HG02852 (cell line): ENCODE measurements at regions not wholly inside any gene's neighbourhood (a gene's known extent, or its start where the extent isn't known, plus 50 kb on each side); places are given as distances from the start of the nearest gene placed in this dataset.
"Not testable (repeated sequence)": the region's sequence is repeated elsewhere in the genome, so short reads cannot be mapped to it uniquely, and the experiment has no call there.

ENCODE experiments used
- ATAC-seq: cut with Tn5 transposase; IDR thresholded peaks from one replicate; pipeline ENCODE4 v1.9.1; 2021; ENCODE audit warnings: mild to moderate bottlenecking, moderate library complexity; ENCODE audit not compliant: unreplicated experiment

DNA sequence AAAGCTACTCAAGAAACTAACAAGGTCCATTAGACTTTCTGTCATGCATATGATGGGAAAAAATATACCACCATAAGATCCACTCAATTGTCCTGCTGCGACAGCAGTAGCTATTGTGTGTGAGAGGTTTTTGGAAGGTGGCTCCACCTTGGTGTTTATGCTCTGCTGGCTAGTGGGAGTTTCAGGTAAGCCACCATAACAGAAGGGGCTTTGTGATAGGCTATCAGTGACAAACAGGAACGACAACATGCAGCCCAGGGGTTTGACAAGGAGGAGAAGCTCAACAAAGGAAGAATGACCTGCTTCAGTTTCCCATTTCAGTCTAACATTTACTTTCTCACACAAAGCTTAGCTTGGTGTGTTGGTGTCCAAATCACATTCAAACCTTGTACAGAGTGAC is 182.6 kb downstream of the ATOH1 start:
- no peak for ATAC-seq

DNA sequence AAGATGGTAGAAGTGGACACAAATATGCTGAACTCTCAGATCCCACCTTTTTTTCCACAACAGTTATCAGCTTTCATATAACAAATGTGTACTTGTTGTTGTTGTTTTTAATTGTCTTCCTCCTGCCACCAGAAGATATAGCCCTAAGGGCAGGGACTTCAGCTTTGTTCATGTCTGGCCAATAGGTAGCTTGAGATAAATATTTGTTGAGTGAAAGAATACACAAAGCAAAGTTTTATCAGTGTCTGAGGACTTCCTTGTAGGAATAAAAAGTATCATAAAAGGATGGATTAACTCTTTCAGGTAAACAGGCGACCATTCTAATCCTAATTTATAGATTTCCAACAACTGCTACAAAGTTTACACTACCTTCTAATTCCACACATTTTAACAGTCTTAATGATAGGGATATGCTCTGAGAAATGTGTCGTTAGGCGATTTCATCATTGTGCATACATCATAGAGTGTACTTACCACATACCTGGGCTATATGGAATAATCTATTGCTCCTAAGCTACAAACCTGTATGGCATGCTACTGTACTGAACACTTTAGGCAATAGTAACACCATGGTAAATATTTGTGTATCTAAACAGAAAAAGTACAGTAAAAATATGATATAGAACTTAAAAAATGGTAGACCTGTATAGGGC is 186.1 kb downstream of the ATOH1 start:
- no peak for ATAC-seq

DNA sequence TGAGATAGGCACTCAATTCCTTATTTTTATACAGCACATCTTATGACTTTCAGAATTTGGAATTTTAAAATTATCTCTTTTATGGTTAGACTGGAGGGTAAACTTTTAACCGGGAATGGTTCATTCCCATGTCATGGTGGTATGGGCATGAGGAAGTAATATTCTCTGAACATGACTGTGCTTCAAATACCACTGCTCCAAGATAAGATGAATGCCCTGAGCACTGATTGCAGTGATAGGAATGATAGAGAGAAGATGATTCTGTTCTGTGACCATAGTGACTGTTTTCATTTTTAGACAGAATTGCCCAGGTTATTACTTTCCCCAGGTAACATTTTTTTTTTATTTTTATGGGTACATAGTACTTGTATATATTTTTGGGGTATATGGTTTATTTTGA is 187.4 kb downstream of the ATOH1 start:
- no peak for ATAC-seq

DNA sequence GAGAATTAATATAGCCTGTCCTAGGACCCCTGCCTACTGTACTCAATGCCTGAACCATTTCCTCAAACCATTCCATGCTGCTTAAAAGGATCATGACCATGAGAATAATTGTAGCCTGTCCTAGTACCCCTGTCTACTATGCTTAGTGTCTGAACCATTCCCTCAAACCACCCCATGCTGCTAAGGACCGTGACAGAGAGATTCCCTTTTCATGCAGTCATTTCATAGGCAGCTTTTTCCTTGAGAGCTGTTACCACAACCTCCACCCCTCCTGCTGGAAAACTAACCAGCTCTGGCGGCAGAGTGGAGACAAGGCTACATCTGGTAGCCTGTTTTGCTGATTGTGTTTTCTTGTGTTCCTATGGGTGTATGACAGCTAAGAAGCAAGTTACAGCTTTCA is 174.9 kb upstream of the SMARCAD1 start:
- no peak for ATAC-seq

DNA sequence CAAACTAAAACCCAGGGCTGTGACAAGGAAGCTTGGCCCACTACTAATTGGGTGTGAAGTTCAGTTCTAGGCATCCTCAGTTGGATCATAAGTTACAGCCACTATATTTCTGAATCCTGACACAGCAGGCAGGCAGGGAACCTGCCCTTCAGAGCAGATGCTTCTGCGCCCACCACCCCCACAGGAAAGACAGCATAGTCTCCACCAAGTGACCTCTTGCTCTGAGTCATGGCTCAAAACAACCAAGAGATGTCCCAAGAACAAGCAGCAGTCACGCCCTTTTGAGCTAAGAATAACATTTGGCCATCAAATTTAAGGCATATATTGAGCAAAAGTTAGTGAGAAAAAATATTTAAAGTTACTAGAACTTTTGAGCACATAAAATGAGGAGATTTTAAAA is 170.7 kb upstream of the SMARCAD1 start:
- peak; percentile 92 for ATAC-seq

DNA sequence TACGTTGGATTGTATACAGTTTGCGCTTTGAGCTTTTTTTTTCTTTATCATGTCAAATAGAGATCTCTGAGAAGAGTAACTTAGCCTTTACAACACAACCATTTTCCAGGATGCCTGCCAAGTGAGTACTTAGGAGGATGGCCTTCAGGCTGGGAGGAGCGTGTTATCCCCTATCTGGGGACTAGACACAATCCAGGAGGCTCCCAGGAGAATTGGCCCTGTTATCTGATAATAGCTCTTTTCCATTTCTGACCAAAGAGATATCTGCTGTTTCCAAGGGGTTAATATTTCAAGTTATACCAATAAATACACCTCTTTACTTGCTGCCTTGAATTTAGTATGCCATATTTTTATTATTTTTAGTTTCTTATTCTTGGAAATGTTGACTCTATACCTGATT is 169.5 kb upstream of the SMARCAD1 start:
- no peak for ATAC-seq

DNA sequence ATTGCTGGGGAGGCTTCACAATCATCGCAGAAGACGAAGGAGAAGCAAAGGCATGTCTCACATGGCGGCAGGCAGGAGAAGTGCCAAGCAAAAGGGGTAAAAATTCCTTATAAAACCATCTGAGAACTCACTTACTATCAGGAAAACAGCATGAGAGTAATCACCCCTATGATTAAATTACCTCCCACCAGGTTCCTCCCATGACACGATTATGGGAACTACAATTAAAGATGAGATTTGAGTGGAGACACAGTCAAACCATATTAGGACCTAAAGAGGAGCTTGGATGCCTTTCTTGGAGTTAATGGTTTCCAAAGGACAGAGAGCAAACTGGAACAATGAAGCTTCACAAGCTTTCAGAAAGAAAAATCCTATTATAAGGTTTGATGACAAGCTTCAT is 168.4 kb upstream of the SMARCAD1 start:
- ATAC-seq = no peak

DNA sequence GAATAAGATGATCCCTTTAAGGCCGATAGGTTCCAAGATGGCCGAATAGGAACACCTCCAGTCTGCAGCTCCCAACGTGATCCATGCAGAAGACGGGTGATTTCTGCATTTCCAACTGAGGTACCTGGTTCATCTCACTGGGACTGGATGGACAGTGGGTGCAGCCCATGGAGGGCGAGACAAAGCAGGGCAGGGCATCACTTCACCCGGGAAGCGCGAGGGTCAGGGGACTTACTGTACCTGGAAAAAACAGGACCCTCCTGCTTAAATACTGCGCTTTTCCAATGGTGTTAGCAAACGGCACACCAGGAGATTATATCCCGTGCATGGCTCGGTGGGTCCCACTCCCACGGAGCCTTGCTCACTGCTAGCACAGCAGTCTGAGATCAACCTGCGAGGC is 163.2 kb upstream of the SMARCAD1 start:
- ATAC-seq = not testable (repeated sequence)

DNA sequence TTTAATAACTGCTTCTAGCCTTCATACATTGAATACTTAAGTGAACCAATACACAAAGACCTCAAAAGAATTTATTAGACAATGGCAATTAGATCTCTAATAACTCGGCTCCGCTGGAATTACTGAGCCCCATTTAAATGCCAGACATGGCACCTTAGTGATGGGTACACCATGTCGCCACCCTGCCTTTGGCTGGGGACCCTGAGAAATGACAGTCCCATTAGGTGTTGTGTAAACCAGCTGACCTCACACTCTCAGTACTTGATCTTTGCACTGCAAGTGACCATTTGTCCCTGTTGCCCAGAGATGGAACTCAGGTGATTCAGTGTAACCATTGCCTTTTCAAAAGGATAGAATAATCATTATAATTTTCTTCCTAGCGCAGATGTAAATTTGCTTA is 144.6 kb upstream of the SMARCAD1 start:
- ATAC-seq = no peak

DNA sequence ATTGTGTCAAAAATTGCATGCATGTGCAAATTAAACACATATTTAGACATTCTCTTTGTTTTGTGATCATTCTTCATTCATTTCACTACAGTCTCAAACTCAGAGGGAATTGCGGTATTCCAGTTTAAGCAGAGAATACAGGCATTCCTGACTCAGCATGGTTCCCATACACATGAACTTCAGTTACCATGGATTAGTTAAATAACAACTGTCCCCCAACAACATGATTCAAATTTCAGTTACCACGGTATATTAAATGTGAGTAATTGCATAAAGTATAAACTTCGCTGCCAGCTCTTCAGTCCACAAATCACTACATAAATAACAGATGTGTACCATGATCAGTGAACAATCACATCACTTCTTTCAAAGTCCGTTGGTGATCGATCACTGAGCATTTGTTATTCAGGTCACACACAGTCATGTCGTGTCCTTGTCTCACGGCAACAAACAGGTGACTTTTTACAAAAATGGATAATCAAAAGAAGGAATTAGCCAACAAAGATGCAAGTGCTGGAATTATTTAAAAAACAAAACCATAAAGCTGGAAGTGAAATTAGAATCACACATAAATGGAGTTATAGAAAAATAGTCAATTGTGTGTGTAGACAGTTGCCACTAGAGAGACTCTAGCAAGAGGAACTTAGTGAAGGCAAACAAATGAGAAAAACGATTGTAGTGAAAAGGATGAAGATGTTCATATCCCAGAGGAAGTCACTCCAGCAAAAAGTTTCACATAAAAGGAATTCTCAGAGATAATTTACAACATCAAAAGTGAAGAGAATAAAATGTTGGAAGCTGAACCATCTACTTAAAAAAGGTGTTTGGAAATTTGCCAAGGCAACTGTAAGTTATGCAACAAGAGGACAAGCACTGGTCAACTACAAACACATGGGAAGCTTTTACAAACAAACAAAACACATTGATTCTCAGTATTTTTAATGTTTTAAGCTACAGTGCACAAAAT is 138.6 kb upstream of the SMARCAD1 start:
- ATAC-seq = no peak

DNA sequence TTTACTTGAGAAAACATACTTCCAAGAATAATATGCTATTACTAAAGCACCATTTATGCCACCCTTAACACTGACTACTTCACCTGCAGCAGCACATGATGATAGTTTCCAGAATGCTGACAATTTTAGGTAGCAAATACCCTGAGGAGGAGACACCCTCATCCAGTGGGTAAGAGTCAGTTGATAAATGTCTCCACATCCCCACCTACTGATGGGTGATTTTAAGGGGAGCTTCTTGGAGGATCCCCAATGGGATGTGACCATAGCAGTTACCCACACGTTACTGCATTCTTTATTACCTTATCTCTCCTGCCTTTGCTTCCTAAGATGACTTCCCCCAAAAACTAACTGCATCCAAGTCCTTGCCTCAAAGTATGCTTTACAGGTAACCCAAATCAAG is 131.2 kb upstream of the SMARCAD1 start:
- peak; percentile 54 for ATAC-seq

DNA sequence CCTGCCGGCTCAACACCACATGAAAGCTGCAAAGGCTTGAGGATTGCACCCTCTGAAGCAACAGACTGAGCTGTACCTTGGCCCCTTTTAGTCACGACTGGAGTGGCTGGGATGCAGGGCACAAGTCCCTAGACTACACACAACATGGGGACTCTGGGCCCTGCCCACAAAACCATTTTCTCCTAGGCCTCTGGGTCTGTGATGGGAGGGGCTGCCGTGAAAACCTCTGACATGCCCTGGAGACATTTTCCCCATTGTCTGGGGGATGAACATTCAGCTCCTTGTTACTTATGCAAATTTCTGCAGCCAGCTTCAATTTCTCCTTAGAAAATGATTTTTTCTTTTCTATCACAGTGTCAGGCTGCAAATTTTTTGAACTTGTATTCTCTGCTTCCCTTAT is 123.5 kb upstream of the SMARCAD1 start:
- ATAC-seq = no peak

DNA sequence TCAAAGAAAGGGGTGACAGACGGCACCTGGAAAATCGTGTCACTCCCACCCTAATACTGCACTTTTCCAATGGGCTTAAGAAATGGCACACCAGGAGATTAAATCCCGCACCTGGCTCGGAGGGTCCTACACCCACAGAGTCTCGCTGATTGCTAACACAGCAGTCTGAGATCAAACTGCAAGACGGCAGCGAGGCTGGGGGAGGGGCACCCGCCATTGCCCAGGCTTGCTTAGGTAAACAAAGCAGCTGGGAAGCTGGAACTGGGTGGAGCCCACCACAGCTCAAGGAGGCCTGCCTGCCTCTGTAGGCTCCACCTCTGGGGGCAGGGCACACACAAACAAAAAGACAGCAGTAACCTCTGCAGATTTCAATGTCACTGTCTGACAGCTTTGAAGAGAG is 108.5 kb upstream of the SMARCAD1 start:
- not testable (repeated sequence) for ATAC-seq

DNA sequence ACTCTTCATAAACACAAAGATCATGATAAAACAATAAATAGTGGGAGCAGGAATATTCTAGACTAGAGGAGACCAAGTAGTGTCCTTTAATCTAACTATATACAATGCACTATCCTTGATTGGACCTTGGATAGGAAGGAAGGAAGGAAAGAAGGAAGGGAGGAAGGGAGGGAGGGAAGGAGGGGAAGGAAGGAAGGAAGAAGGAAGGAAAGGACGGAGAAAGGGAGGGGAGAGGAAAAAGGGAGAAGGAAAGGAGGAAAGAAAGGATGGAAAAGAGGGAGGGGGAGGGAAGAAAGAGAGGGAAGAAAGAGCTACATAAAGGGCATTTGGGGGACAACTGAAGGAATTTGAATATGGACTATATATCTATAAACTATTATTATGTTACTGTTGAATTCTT is 95.0 kb upstream of the SMARCAD1 start:
- no peak for ATAC-seq

DNA sequence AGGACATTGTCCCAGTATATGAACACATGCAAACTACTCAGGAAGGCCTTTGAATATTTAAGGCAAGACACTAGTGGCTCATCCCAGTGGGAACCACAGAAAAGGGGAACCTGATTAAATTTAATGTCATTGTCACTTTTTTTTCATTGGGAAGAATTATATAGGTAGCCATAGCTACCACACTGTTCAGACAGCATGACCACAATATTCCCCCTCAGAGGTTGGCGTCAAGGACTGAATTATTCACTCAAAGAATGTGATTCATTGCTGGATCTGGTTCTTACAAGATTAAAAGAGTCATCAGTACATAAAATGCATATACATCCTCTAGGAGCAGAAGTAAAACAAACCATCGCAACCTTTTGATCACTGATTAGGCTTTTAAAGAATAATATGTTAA is 92.0 kb upstream of the SMARCAD1 start:
- no peak for ATAC-seq

DNA sequence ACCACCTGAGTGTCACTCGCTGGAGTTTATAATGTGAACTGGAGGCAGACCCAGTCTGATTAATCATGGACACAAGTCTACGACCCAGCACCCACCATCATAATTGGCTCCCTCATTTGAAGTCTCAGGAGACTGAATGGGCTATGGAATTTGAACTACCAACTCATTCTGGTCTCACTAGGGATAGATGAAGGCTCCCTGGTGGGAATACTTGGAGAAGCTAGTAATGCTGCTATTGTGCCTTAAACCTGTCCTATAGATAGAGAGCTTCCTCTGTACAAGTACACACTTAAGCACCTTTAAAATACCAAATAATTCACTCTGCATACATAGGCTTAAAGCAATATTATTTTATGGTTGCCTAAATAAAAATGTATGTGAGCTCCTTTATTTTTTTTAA is 90.8 kb upstream of the SMARCAD1 start:
- no peak for ATAC-seq

DNA sequence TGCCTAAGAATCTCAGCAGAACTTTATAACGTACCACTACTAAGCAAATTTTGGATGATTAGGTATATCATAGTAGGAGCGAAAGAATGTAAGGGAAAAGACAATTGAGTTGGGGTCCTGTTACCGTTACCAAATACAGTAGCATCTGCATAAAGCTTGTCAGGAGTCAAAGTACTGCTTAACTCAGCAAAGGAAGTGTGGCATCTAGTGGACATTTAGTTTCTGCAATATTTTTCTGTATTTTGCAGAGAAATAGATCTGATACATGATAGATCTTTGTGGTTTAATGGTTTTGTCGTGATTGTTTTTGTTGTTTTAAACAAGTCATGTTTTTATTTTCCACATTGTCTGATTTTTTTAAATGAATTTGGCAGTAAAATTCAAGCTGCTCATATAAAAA is 81.0 kb upstream of the SMARCAD1 start:
- ATAC-seq = no peak

DNA sequence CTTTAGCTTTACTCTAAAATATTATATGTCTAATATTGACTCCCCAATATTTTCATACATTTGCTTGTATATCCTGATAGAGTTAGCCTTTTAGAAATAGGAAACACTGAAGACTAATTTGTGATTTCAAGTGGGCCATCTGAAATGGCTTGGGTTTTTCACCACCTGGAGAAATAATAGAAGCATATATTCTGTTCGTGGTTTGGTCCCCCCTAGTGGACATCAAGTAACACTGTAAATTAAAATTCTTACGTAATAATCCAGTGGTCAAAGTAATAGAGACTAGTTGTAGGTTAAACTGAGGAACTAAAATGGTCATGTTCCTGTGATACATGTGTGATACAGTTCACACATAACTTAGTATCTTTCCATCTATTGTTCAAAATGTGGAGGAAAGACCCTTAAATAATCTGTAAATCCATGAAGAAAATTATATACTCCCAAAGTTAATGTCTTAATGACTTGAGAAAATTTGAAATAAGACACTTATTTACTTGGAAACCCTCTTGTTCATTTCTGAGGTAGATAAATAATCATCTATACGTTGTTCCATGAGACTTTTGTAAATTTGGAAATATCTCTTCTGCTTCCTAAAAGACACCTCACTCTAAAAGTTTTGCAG is 79.8 kb upstream of the SMARCAD1 start:
- ATAC-seq = peak; percentile 82

DNA sequence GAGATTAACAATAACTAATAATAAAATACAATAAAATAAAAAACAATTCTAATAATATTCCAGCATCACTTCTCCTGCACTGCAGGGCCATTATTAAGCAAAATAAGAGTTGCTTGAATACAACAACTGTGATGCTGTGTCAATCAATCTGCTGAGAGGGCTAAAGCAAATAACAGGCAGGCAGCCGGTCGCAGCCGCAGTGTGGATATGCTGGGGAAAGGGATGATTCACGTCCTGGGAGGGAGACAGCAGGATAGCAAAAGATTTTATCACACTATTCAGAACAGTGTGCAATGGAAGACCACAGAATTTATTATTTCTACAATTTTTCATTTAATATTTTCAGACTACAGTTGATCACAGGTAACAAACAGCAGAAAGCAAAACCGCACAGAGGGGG is 76.5 kb upstream of the SMARCAD1 start:
- ATAC-seq = no peak

DNA sequence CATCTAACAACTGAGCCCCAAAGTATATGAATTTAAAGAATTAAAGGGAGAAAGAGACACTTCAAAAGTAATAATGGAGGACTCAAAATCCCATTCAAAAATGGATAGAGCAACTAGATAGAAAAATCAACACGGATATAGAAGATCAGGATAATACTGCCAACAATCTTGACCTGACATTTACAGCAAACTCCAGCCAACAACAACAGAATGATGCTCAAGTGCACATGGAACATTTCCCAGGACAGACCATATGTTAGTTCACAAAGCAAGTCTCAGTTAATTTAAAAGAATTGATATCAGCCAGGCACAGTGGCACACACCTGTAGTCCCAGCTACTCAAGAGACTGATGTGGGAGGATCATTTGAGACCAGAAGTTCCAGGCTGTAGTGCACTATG is 72.0 kb upstream of the SMARCAD1 start:
- ATAC-seq = no peak

DNA sequence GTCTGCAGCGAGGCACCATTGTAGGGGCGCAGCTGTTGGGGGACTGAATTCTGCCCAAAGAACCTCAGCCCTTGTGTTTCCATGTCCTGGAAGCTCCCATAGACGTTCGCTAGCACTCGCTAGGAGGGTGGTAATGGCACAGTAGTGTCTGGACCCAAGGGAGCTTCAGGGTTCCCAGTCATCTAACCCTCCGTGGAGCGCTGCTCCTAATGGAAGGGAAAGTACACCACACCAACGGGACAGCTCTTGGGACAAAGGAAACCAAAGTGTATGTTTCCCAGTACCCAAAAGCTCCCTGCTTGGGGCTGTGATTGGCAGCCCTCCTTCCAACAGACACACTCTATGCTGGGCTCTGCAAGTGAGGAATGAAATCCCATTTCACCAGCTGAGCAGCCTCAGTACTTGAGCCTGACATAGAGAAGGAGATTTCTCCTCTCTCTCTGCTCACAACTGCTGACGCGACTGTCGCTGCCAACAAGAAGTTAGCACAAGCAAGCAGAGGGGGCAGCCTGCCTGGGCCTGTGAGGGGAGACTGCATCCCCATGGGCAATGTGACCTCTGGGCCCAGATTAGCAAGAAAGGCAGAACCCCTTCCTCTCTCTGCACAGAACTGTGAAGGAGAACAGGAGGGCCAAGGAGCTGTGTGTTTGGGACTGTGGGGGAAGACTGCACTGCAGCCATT is 67.6 kb upstream of the SMARCAD1 start:
- ATAC-seq = no peak
